NCI-H1436 (cell line): ENCODE measurements at regions not wholly inside any gene's neighbourhood (a gene's known extent, or its start where the extent isn't known, plus 50 kb on each side); places are given as distances from the start of the nearest gene placed in this dataset.
"Not testable (repeated sequence)": the region's sequence is repeated elsewhere in the genome, so short reads cannot be mapped to it uniquely, and the experiment has no call there.

Source experiments
- DNase-seq: peaks from one replicate; lab custom pipeline; 2025; lab: John Stamatoyannopoulos, UW

DNA sequence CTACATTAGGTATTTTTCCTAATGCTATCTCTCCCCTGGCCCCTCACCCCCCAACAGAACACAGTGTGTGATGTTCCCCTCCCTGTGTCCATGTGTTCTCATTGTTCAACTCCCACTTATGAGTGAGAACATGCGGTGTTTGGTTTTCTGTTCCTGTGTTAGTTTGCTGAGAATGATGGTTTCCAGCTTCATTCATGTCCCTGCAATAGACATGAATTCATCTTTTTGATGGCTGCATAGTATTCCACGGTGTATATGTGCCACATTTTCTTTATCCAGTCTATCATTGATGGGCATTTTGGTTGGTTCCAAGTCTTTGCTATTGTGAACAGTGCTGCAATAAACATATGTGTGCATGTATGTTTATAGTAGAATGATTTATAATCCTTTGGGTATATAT is 473.3 kb downstream of the TFEC start:
- not testable (repeated sequence) for DNase-seq

DNA sequence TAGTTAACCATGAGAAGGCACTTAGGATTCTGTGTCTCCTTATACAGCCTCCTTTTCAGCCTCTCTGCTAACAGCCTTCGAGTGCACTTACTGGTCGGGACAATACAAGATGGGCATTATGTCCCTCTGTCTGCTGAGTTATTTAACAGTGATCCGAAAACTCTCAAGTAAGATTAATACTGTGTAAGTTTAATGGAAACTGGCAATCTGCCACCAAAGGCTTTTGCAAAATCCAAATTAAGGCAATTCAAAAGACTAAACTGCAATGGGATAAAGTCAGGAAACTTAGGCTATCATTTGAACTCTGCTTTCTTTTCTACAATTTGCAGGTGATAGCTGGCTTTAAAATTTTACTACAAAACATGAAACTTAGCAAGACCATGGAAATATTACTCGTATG is 477.8 kb downstream of the TFEC start:
- DNase-seq: peak; percentile 67

DNA sequence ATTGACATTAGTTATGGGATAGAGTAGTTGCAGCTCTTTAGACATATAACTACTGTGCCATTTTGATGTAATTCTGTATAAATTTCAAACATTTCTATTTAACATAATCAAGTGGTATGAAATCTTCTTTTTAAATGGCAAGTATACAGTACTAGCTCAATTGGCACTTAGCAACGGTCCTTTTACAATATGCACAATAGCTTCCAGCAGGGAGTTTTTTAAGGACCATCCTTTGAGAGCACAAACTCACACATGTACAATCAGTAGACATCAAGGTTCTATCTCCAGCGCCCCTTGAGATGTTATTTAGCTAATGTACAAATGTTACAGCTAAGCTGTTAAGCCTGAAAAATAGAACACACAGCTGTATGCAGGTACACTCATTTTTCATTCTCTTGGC is 480.7 kb downstream of the TFEC start:
- peak; percentile 42 for DNase-seq

DNA sequence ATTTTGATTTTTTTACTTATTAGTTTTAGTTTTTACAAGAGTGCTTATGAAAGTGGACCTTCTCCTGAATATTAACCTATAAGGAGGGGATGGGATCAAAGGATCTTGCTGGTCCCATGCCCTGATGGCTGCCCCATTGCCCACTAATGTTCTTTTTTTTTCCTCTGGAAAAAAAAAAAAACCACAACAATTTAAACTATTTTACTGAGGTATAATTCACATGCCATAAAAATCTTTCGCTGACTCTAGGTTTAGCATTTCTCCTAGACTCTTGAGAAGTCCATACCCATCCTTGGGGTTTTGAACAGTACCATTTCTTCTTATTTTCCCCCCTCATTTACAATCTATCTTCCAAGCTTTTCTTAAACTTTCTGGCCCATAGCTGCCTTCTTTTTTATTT is 481.8 kb downstream of the TFEC start:
- no peak for DNase-seq

DNA sequence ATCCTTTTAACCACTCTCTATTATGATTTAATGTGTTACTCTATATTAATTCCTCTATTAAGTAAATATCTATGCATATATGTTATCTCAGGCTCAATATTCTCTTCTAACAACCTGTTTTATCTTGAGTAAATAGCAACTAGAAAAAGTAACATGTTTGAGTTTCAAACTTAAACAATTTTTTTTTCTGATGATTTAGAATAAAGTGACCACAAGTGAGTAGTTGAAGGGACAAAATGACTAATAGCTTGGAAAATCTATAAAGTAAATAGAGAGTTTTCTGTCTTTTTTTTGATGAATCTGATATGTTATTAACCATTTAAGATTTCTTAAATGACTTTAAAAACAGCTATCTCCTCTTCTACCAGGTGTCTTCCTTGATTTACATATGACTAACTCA is 483.8 kb downstream of the TFEC start:
- DNase-seq: no peak

DNA sequence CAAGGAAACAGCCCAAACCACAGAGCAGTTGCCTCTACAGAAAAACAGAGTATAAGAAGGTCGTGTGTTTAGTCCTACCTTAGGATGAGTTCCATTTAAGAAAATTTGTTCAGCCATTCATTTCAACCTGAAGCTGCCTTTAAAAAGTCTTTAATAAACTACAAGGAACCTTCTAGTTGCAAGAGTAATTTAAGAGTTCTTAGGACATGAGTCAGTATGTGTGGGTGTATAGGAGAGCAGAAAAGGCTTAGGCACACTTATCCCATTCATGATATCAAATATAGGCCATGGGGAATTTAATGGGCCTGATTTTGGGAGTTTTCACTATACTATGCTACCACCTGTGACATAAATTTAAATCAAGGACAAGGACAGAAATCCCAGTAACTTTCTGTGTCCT is 496.8 kb downstream of the TFEC start:
- DNase-seq: no peak

DNA sequence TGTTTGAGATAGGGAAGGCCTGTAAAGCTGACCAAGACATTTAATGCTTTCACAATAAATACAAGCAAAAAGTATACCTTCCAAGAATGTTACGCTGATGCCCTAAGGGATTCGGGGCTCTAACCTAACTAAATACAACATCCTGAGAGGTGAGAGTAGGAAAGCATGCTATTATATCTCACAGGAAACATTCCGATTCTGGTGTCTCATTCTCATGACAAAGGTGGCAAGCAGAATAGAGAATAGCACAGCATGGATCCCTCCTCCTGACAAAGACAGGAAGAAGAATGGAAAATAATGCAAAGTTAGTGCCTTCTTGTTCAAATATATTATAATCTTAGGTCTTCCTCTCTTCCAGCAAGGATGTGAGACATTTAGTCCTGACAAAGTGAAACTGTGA is 504.3 kb downstream of the TFEC start:
- no peak for DNase-seq

DNA sequence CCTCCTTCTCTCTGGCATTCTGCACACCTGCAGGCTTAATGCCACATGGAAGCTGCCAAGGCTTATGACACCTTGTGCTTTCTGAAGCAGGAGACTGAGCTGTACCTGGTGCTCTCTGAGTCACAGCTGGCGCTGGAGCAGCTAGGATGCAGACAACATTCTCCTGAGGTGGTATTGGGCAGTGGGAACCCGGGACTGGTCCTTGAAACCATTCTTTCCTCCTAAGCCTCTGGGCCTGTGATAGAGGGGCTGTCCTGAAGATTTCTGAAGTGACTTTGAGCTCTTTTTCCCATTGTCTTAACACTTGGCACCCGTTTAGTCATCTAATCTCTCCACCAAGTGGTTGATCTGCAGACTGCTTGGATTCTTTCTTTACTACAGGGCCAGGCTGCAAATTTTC is 508.4 kb downstream of the TFEC start:
- DNase-seq: no peak

DNA sequence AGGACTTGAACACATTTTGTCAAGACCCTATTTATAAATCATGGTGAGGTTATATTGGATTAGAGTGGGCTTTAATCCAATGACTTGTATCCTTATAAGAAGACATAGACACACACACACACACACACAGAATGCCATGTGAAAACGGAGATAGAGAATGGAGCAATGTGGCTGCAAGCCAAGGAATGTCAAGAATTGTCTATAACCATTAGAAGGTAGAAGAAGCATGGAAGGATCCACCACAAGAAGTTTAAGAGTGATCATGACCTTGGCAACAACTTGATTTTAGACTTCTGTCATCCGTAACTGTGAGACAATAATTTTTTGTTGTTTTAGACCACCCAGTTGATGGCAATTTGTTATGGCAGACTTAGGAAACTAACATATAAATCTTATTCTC is 514.2 kb downstream of the TFEC start:
- DNase-seq: no peak

DNA sequence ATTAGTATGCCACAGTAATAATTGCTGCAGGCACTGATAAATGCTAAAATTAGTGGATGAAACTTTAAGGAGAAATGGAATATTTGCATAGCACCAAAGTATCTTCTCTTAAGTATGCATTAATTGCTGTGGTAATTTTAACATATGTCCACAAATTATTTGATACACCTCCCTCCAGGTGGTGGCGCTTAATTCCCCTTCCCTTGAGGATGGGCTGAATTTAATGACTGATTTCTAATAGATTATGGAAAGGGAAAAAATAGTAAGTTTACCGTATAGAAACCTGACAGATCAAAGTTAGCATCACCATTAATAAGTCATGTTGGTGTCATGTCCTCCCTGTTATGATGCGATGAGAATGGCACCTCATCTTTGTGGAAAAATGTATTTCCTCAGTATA is 519.2 kb downstream of the TFEC start:
- DNase-seq: no peak

DNA sequence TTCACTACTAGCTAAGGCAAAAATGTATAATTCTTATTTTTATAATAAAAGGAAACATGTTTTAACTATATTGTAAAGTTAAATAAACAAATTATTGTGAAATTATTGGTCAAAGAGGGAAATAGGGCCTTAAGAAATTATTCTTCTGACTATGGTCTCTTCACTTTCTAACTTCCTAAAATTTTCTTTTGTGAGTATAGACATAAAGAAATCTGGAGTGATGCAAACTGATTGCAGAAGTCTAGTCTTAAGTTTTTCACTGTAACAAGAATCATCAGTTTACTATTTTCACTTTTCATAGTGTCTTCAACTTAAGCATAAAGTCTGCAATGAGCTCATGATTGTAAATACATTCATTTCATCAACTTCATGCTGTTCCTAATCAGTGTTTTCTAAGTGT is 525.4 kb downstream of the TFEC start:
- no peak for DNase-seq

DNA sequence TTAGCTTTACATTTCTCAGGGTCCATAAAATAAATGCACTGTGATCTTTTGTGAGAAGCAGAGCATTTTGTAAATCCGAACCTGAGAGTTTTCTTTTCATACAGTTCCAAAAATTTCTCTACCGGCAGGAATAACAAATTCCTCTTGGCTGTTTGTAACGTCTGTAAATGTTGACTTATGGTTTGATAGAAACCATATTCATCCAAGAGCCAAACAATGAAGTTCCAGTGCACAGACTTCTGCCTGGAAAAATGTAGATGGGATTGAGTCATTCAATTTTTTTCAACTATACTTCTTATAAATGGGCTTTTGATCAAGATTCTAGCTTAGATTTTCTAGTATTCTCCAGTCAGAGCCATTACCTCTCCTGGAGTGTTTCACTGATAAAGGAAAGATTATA is 530.6 kb downstream of the TFEC start:
- DNase-seq: no peak

DNA sequence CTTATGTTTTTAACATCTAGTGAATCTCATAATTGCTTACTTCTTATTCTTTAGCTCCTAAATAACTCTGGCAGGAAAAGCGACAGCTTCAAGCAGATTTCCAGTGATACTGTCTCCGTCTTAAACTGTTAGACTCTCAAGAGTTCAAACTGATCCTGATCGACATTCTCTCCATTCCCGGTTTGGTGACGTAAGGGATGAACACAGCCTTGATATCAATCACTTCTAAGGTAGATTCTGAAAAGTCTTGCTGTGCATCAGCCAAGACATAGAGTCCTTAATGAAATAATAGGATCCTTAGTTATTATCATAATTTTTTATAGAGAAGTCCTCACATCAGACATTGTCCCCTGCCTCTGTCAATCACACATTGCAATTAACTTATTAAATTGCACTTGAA is 534.6 kb downstream of the TFEC start:
- DNase-seq: no peak

DNA sequence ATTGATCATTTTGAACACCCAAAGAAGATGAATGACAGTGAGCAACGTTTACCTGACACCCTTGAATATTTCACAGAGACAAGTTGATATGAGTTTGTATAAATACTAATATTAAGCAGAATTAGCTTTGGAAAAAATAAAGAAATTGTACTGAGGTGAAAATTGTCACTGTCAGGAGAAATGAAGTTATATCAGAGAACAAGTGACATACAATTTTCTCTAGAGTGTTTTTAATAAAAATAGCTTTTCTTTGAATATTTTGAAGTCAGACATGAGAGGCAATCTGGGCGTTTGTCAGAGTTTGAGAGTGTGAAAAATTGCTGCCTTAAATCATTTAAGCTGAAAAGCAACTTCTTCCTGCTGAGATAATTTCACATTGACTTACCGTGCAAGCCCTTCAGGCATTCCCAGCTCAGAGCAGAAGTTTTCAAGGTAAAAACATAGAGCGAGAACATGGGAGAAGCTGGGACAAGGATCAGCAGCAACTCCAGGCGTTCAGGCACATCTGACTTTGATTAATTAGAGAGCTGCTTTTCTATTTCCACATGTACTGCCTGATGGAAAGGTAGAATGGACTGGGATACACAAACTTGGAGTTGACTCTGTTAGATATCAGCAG is 535.9 kb downstream of the TFEC start:
- no peak for DNase-seq

DNA sequence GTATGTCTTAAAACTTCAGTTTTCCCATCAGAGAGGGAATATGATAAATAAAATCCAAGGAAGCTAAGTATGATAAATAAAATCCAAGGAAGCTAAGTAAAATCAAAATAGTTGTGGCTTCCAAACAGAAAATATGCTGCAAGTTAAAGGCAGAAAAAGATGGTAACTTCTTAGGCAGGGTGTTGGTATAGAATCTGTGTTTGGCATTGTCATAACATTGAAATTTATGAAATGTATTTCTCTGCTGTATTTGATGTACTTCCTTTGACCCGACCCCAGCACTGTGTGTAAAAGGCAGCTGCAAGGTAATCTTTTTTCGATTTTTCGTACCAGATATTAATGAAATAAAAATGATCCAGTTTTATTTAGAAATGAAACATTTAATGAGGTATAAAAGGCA is 537.2 kb downstream of the TFEC start:
- no peak for DNase-seq

DNA sequence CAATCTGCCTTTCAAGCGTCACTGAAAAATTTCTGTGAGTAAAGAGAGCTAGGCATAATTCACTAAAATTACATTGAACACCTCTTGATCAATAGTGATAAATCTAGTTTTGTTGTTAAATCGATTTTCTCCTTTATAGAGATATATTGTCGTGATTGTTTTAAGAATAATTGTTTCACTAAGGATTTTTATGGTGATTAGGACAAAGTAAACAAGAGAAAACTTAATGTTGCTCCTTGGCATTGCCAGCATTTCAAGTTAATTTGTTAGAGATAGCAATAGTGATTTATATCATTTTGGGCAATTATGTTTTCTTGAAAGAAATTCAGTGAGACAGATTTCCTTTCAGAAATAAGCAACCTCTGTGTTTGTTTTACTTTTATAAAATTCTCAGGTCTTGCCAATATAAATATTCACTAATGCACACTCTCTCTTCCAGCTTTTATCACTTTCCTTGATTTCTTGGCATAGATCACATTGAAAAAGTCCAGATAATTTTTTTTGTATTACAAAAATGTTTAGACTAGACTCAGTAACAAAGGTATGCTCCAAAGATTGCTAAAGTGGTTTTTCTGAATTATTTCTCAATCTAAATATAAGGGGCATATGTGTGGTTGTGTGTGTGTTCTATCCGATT is 538.7 kb downstream of the TFEC start:
- DNase-seq: no peak

DNA sequence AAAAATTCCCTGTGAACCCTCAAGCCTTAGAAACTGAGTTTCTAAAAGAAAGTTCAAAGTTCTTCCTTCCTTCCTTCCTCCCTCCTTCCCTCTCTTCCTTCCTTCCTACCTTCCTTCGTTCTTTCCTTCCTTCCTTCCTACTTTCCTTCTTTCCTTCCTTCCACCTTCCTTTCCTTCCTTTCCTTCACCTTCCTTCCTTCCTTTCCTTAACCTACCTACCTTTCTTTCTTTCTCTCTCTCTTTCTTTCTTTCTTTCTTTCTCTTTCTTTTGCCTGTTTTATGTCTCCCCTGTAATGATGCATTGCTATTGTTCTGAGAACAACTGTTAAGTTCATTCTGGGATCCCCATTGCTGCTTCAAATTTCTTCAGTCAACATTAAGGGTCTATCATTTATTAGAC is 551.1 kb downstream of the TFEC start:
- DNase-seq: no peak

DNA sequence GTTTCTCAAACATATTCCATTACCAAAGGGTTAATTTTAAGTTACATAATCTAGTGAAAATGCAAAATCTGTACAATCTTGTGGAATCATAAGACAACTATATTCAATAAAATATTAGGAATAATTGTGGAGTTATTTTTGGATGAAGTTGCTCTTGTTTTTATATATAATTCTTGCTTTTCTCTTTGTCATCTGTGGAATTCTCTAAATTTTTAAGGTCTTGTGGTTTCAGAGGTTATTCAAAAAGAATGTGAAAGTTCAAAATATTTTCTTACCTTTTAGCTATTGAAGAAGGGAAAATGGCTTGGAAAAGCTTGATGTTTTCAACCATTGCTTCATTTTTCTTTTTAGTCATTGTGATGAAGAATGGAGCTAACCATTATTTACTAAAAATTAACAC is 552.1 kb downstream of the TFEC start:
- no peak for DNase-seq

DNA sequence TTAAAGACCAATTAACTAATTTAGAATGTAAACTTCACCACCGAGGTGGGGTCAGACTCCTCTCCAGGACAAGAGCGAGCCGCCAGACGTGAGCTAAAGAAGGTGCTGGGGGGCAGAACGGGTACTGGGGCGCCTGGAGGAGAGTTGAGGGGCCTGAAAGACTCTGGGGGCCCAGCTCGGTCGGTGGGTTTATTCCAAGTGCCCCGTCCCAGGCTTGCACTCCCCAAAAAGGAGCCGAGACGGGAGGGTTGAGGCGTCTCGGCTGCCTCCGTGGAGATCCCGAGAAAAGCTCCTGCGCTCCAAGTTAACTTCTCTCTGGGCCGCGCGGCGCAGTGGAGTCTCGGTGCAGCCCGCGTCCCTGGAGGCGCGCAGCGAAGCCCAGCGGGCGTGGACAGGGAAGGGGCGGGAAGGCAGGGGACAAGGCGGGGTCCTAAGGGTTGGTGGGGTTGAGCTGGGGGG is 553.3 kb downstream of the TFEC start:
- DNase-seq: no peak

DNA sequence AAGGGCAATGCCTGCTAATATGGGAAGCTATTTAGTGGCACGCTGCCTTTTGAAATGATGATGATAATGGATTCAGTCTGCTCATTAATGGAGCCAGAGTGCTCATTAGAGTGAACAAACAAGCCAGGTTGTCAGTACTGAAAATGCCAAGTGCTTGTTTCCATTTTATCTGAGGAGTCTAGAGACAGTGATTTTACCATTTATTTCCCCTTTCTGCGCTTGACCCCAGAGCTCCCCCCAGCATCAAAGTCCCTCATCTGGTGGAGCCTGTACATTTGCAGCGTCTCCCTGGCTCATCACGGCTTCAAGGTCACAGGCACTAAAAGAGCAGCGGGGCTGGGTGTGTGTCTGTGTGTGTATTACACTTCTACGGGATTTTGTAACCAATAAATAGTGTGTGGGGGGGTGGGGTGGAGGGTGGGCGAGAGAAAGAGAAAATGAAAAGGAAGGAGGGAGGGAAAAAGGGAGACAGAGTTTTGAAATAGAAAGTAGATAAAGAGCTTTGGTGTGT is 553.8 kb downstream of the TFEC start:
- DNase-seq: peak; percentile 84

DNA sequence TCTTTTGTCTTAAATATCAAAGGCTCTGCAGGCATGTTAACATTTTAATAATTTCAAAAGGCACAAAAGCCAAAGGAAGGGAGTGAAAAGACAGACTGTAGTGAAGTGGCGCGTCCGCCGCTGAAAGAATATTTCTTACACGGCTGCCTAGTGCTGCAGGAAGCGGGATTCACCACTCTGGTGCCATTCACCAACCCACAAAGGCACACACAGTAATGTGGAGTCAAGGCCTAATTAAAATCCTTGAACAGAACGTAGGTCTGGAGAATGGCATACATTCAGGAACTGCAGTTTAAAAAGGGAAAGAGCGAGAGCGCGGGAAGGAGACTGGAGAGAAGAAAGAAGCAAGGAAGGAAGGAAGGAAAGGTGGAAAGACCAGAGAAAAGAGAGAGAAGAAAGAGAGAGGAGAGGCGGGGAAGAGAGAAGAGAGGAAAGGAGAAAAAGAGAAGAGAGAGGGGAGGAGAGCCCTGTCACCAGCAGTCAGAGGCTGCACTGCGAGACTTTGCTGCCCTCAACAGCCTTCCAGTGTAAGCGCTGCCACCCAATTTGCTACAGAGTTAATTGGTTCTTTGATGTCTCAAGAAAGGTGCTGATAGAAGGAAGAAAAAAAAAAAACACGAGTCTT is 554.0 kb downstream of the MDFIC start:
- peak; percentile 46 for DNase-seq

DNA sequence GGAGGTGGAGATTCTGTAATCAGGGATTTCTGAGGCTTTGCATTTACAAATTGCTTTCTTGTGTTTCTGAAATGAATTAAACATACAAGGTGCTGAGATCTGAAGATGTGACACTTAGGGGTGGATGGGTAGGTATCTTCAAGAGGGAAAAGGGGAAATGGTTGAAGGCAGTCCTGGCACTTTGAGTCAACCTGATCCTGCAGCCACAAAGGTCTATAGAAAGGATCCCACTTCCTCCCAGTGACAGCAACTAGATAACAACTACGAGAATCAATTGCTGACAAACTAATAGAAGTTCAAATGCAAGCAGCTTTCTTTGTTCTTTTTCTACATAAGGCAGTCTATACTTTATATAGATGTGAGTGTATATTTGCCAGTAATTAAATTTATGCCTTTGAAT is 553.3 kb downstream of the MDFIC start:
- no peak for DNase-seq

DNA sequence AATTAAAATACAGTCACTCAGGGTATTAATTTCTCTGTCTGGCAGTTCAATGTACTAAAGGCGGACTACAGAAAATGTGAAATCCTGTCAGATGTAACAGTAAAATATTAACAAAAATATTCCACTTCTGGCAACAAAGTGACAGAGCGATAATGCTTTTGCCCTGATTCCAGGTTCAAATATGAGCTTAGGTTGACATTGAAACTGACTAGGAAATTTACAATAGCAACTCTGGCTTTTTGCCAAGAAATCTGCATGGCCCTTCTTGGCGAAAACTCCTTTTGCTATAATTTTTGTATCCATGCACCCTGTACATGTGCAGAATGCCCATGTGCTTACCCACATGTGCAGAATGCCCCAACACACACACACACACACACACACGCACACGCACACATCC is 552.2 kb downstream of the MDFIC start:
- no peak for DNase-seq

DNA sequence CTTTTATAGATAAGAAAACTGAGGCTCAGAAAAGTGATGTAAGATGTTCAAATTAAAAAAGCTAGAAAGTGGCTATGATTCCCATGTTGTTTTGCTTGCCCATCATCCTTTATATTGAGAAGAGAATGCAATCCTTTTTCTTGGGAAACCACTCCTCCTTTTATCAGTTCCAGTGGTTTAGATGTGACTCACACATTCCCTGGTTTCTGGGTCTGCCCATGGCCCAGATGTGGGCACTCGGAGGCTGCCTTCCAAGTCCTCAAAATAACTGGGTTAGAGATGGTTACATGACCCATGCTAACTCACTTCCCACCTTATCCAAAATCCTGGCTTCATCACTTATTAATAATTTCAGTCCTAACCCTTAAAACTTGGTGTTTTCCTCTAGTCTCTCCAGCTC is 550.0 kb downstream of the MDFIC start:
- DNase-seq: no peak
